HepG2 (cell line): ENCODE measurements at regions not wholly inside any gene's neighbourhood (a gene's known extent, or its start where the extent isn't known, plus 50 kb on each side); places are given as distances from the start of the nearest gene placed in this dataset.

ENCODE experiments used
- ATAC-seq: fragments of 200-7000 bp; cut with Tn5 transposase; 3 replicates; pipeline ENCODE4 v1.9.1; 2020; ENCODE audit warnings: mild to moderate bottlenecking, moderate library complexity
- BruUV-seq: library from RNA; stranded (reverse); fragments of 400-500 nt; replicated peaks from 2 replicates; lab custom pipeline; 2021; lab: Mats Ljungman, UMichigan
- CTCF ChIA-PET: fragments of 300-600 bp; formaldehyde crosslinking; extraction: SDS; loops from one replicate; lab custom pipeline; 2021; ENCODE audit warnings: low total read pairs, inconsistent platforms, low intra/inter-chr PET ratio; lab: Yijun Ruan, JAX
- POLR2A ChIA-PET: fragments of 350-600 bp; sonication (Branson Sonifier 250); formaldehyde crosslinking; loops from one replicate; lab custom pipeline; 2020; ENCODE audit warnings: antibody characterized with exemption, inconsistent platforms; lab: Yijun Ruan, JAX
- DNase-seq: peaks from one replicate; pipeline ENCODE4 v3.0.0-alpha.2; 2015; ENCODE audit warnings: low spot score
- FAIRE-seq: peaks from 3 replicates; lab custom pipeline; 2011; peaks lifted over from hg19 to GRCh38; lab: Jason Lieb, UNC
- H2AFZ ChIP-seq: one replicate; pipeline ENCODE4 v1.6.1; 2011; ENCODE audit warnings: low read length, inconsistent platforms
- H3K27ac ChIP-seq: fragments of 300-600 bp; 3 replicates; pipeline ENCODE4 v1.8.0; 2011; ENCODE audit warnings: mixed run types, mild to moderate bottlenecking, mixed read lengths, low read length, inconsistent platforms; ENCODE audit not compliant: insufficient read depth; ENCODE audit errors: extremely low read length
- H3K27me3 ChIP-seq, 2 experiments: fragments of 200-600 bp in 1 of 2; 2 replicates in 1 of 2; 3 replicates in 1 of 2; pipeline versions ENCODE4 v1.6.0 to v1.8.0; 2011; ENCODE audit warnings: low read length in 2 of 2, mild to moderate bottlenecking in 2 of 2, moderate library complexity in 2 of 2, inconsistent platforms in 1 of 2; ENCODE audit not compliant: insufficient read depth in 2 of 2, control insufficient read depth in 1 of 2
- H3K36me3 ChIP-seq, 2 experiments: fragments of 200-600 bp in 1 of 2; replicated peaks in 1 of 2; 2 replicates in 1 of 2; 3 replicates in 1 of 2; pipeline versions ENCODE4 v1.5.1 to v1.8.0; 2011; ENCODE audit warnings: low read length in 2 of 2, inconsistent platforms in 1 of 2; ENCODE audit not compliant: insufficient read depth in 2 of 2, control insufficient read depth in 1 of 2
- H3K4me1 ChIP-seq: 2 replicates; pipeline ENCODE4 v1.5.1; 2012; ENCODE audit warnings: low read length, inconsistent platforms; ENCODE audit not compliant: insufficient read depth
- H3K4me2 ChIP-seq: 2 replicates; pipeline ENCODE4 v1.6.0; 2011; ENCODE audit warnings: low read depth, low read length, inconsistent platforms
- H3K4me3 ChIP-seq, 3 experiments: fragments of 200-600 bp in 1 of 3; sonication (generic), shearing (Covaris generic) in 1 of 3; replicated peaks in 1 of 3; 2 replicates each; pipeline ENCODE4 v1.5.1; 2011 to 2016; ENCODE audit warnings: low read length in 3 of 3, inconsistent platforms in 2 of 3, low read depth in 2 of 3, mild to moderate bottlenecking in 2 of 3, control low read depth in 1 of 3, mixed read lengths in 1 of 3; ENCODE audit not compliant: insufficient read depth in 1 of 3
- H3K79me2 ChIP-seq: one replicate; pipeline ENCODE4 v1.6.1; 2011; ENCODE audit warnings: low read length, inconsistent platforms; ENCODE audit not compliant: insufficient read depth
- H3K9ac ChIP-seq: 2 replicates; pipeline ENCODE4 v1.6.0; 2011; ENCODE audit warnings: mild to moderate bottlenecking, low read depth, low read length, inconsistent platforms; ENCODE audit not compliant: insufficient read depth
- H3K9me3 ChIP-seq: 2 replicates; pipeline ENCODE4 v1.5.1; 2012; ENCODE audit warnings: mild to moderate bottlenecking, low read length
- H4K20me1 ChIP-seq: 2 replicates; pipeline ENCODE4 v1.6.0; 2011; ENCODE audit warnings: inconsistent platforms, mild to moderate bottlenecking, low read length, moderate library complexity; ENCODE audit not compliant: insufficient read depth
- ARHGAP35 ChIP-seq: sonication (generic); formaldehyde crosslinking; IDR thresholded peaks from 2 replicates; pipeline ENCODE4 v1.9.0; 2022; ENCODE audit warnings: mild to moderate bottlenecking, inconsistent platforms, moderate library complexity, missing genetic modification reagents, borderline replicate concordance
- CAMTA2 ChIP-seq: sonication (generic); formaldehyde crosslinking; IDR thresholded peaks from 2 replicates; pipeline ENCODE4 v1.4.0; 2020; ENCODE audit warnings: mild to moderate bottlenecking, missing genetic modification reagents, borderline replicate concordance
- HNF1A ChIP-seq, 2 experiments: sonication (generic) in 1 of 2; formaldehyde crosslinking in 1 of 2; IDR thresholded peaks; 2 replicates each; pipeline versions ENCODE4 v1.4.0 to v1.6.1; 2016 to 2020; ENCODE audit warnings: borderline replicate concordance in 1 of 2, low read depth in 1 of 2, mild to moderate bottlenecking in 1 of 2, missing genetic modification reagents in 1 of 2
- KLF11 ChIP-seq: IDR thresholded peaks from 2 replicates; pipeline ENCODE4 v1.6.1; 2016; ENCODE audit warnings: missing compliant biosample characterization
- KLF16 ChIP-seq, 2 experiments: sonication (generic) in 1 of 2; formaldehyde crosslinking in 1 of 2; IDR thresholded peaks; 2 replicates each; pipeline versions ENCODE4 v1.6.1 to v1.8.0; 2016 to 2023; ENCODE audit warnings: missing genetic modification reagents in 2 of 2, missing compliant biosample characterization in 1 of 2
- MEF2D ChIP-seq: sonication (generic); formaldehyde crosslinking; IDR thresholded peaks from 2 replicates; pipeline ENCODE4 v1.5.1; 2020; ENCODE audit warnings: mild to moderate bottlenecking, missing genetic modification reagents
- NFRKB ChIP-seq: fragments of 450-650 bp; IDR thresholded peaks from 2 replicates; pipeline ENCODE4 v1.6.1; 2017
- NONO ChIP-seq, 2 experiments: fragments of 450-650 bp in 1 of 2; sonication (generic) in 1 of 2; formaldehyde crosslinking in 1 of 2; IDR thresholded peaks in 1 of 2; conservative IDR thresholded peaks in 1 of 2; 2 replicates each; pipeline versions ENCODE4 v1.6.1 to v1.8.0; 2017 to 2022; ENCODE audit warnings: mild to moderate bottlenecking in 1 of 2, missing genetic modification reagents in 1 of 2, moderate library complexity in 1 of 2
- ZNF138 ChIP-seq: sonication (generic); formaldehyde crosslinking; IDR thresholded peaks from 2 replicates; pipeline ENCODE4 v1.5.0; 2020; ENCODE audit warnings: mild to moderate bottlenecking, low read depth, missing genetic modification reagents
- ZNF747 ChIP-seq: sonication (generic); formaldehyde crosslinking; IDR thresholded peaks from 2 replicates; pipeline ENCODE4 v1.8.1; 2023; ENCODE audit warnings: missing genetic modification reagents, mild to moderate bottlenecking, borderline replicate concordance
- WGBS: methylation state at CpG from one replicate; pipeline ENCODE4 v1.1.6; 2017; ENCODE audit warnings: low lambda C conversion rate; 5-methylcytosine and 5-hydroxymethylcytosine counted together
- in situ Hi-C: cut with HindIII; loops from 2 replicates; pipeline ENCODE4 v1.10.0; 2017; ENCODE audit warnings: low pct_unique_long_range_greater_than_20kb; ENCODE audit not compliant: extremely low pct_ligation_motif_present
- intact Hi-C: fragments of 100-400 bp; cut with micrococcal nuclease; formaldehyde crosslinking; loops from one replicate; pipeline ENCODE4 v1.10.0; 2022; ENCODE audit not compliant: unreplicated experiment

DNA sequence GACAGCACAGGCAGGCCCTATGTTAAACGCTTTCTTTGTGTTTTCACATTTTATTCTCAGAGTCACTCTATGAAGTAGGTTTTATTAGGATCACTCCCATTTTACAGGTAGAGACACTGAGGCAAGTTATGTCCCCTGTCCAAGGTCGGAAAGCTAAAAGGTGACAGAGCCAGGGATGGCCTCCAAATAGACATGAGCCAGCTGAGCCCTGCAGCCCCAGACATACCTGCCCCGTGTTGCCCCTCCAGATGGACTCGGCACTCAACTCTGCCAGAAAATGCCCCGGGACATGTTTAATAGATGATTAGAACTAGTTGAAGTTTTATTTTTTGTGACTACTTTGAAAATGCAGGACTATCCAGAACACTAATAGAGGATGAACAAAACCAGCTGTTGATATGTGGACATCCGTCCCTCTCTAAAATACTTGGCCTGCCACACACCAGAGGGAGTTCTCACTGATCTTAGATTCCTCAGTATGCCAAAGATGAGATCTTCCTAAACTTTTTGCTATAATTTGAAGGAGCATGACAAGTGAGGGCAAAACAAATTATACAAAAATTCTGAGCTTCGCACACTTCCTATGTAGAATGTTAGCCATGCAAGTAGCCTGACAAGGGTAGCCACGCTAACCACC is 258.6 kb upstream of the ADAMTS16 start:
- FAIRE-seq = no peak

DNA sequence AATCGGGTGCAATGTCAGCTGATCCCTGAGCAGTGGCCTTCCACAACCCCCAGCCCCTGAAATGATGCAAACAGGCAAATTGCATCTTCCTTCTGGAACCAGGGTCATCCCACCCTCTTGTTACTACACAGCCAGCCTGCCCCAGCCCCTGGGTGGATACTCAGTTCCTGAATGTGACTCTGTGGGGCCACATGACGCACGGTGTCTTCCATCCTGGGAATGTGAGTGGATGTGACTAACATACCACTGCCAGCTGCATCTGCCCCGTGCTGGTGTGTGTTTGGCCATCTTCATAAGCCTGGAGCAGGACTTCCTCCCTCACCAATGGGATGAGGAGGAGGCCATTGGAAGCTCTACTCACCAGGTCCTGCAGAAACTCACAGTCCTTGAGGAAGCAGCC is 257.9 kb upstream of the ADAMTS16 start:
- H3K79me2 ChIP-seq = no peaks in the 10 kb centered on the region
- no peaks in the 10 kb centered on the region for H4K20me1 ChIP-seq
- no peak for TF ChIP-seq HNF1A (IDR thresholded peaks at IDR 0.05; ENCODE audit: low read depth)
- TF ChIP-seq HNF1A (CRISPR knock-in tag; IDR thresholded peaks at IDR 0.05; ENCODE audit: borderline replicate concordance) = no peak
- TF ChIP-seq NONO (IDR thresholded peaks at IDR 0.05) = no peak
- no peak for TF ChIP-seq NONO (CRISPR knock-in tag; conservative IDR thresholded peaks at IDR 0.05)
- TF ChIP-seq NFRKB = no peak
- no peak for TF ChIP-seq KLF16 (CRISPR knock-in tag; IDR thresholded peaks at IDR 0.05)
- TF ChIP-seq ARHGAP35 (CRISPR knock-in tag) = no peak
- TF ChIP-seq MEF2D (CRISPR knock-in tag) = no peak
- TF ChIP-seq KLF11 (CRISPR knock-in tag) = no peak
- intact Hi-C loops (no loop called here), in situ Hi-C loops (no loop called here)
- WGBS = 58% methylated on average over 3 of the region's 4 CpGs
- ATAC-seq (no peak), DNase-seq (no peak), FAIRE-seq (no peak)
- no peaks in the 10 kb centered on the region for H3K4me1 ChIP-seq
- ChIA-PET CTCF (no interaction called here), POLR2A (no interaction called here)
- H2AFZ ChIP-seq = no peak overlapping the region
- no peaks in the 10 kb centered on the region for H3K36me3 ChIP-seq
- H3K27me3 ChIP-seq = peaks cover 0 to 6% of the 10 kb centered on the region in 2 experiments; a peak in 2 of 5 replicates
- H3K27ac ChIP-seq = no peak overlapping the region
- no peak overlapping the region for H3K4me3 ChIP-seq
- no TSS peak for BruUV-seq
- H3K9me3 ChIP-seq = no peaks in the 10 kb centered on the region
- no peak overlapping the region for H3K9ac ChIP-seq
- no peak overlapping the region for H3K4me2 ChIP-seq

More for the DNA sequence above, 258.6 kb upstream of the ADAMTS16 start:
- Histone ChIP-seq H3K4me1 (no peaks in the 10 kb centered on the region), H3K4me2 (no peak overlapping the region), H3K9ac (no peak overlapping the region), H3K27ac (no peak overlapping the region), H2AFZ (no peak overlapping the region), H3K27me3 (peaks cover 2 to 12% of the 10 kb centered on the region in 2 experiments; a peak in 3 of 5 replicates), H3K36me3 (no peaks in the 10 kb centered on the region), H3K79me2 (no peaks in the 10 kb centered on the region), H4K20me1 (no peaks in the 10 kb centered on the region), H3K9me3 (no peaks in the 10 kb centered on the region), H3K4me3 (no peak overlapping the region)
- in situ Hi-C loops (no loop called here), intact Hi-C loops (no loop called here)
- ChIA-PET CTCF (no interaction called here), POLR2A (no interaction called here)
- no peak for TF ChIP-seq ZNF747 (CRISPR knock-in tag)
- no peak for TF ChIP-seq CAMTA2 (CRISPR knock-in tag)
- no peak for TF ChIP-seq ZNF138 (CRISPR knock-in tag)
- no TSS peak for BruUV-seq
- DNase-seq (no peak), ATAC-seq (no peak)
- 37% methylated on average over 8 of the region's 8 CpGs for whole genome bisulfite sequencing
